Right lobe of liver (tissue), 6 donors: ENCODE measurements at regions not wholly inside any gene's neighbourhood (a gene's known extent, or its start where the extent isn't known, plus 50 kb on each side); places are given as distances from the start of the nearest gene placed in this dataset.
A peak's percentile ranks its signal among the peaks of the same experiment; 100 is the strongest.
"Not testable (repeated sequence)": the region's sequence is repeated elsewhere in the genome, so short reads cannot be mapped to it uniquely, and the experiment has no call there.

Experiments
- ATAC-seq, 4 donors: fragments of 200-7000 bp; cut with Tn5 transposase; one replicate each; pipeline ENCODE4 v1.9.1; 2020; ENCODE audit warnings: mild to moderate bottlenecking in 4 of 4, moderate library complexity in 4 of 4
- DNase-seq, 3 donors: peaks; one replicate each; pipeline ENCODE4 v3.0.0-alpha.2; 2020
- H3K27ac ChIP-seq, 3 donors: fragments of 200-600 bp; one replicate each; pipeline ENCODE4 v1.8.0; 2022
- H3K27me3 ChIP-seq, 2 donors: fragments of 200-600 bp; one replicate each; pipeline ENCODE4 v1.8.0; 2022
- H3K36me3 ChIP-seq, 4 donors: fragments of 200-600 bp; sonication (generic) in 1 of 4; one replicate each; pipeline versions ENCODE4 v1.5.1 to v1.8.0; 2017 to 2022; ENCODE audit warnings: control low read depth in 1 of 4
- H3K4me1 ChIP-seq, 4 donors: fragments of 200-600 bp; sonication (generic) in 1 of 4; one replicate each; pipeline versions ENCODE4 v1.5.1 to v1.8.0; 2017 to 2022; ENCODE audit warnings: control low read depth in 1 of 4
- H3K4me3 ChIP-seq, 3 donors: fragments of 200-600 bp; one replicate each; pipeline ENCODE4 v1.8.0; 2022
- H3K9me3 ChIP-seq, 4 donors: fragments of 200-600 bp; sonication (generic) in 1 of 4; one replicate each; pipeline versions ENCODE4 v1.5.1 to v1.8.0; 2017 to 2022; ENCODE audit warnings: control low read depth in 1 of 4
- CTCF ChIP-seq, 4 donors: fragments of 200-600 bp in 3 of 4; fragments of 450-650 bp in 1 of 4; IDR thresholded peaks; one replicate each; pipeline versions ENCODE4 v1.5.1 to v1.8.0; 2016 to 2022; ENCODE audit warnings: antibody characterized with exemption in 4 of 4, mild to moderate bottlenecking in 2 of 4
- POLR2A ChIP-seq: fragments of 450-650 bp; IDR thresholded peaks from one replicate; pipeline ENCODE4 v1.6.1; 2017; ENCODE audit warnings: antibody characterized with exemption, mild to moderate bottlenecking
- WGBS: methylation state at CpG from one replicate; pipeline ENCODE4 v1.1.6; 2018; ENCODE audit warnings: low coverage, low lambda C conversion rate; ENCODE audit not compliant: insufficient coverage; ENCODE audit errors: missing lambda C conversion rate; 5-methylcytosine and 5-hydroxymethylcytosine counted together
- intact Hi-C, 2 donors: fragments of 100-400 bp; cut with DNase I; formaldehyde crosslinking; loops; one replicate each; pipeline versions ENCODE4 v1.11.2 to v1.14.1; 2022
- donor health status: DM: no; HTN: yes; CAD: no.
- donor health status: DM: no; HTN: no; CAD: no.
- donor health status: DM: no; HTN: no; CAD: no.
- donor health status: DM: no; HTN: yes; CAD: no.
- donor health status: DM: no; HTN: yes; CAD: no.

- Histone ChIP-seq H3K36me3 (no peaks in the 10 kb centered on the region), H3K4me1 (peaks cover 0 to 14% (median 2%) of the 10 kb centered on the region in 4 donors), H3K9me3 (no peaks in the 10 kb centered on the region), H3K27ac (no peak overlapping the region), H3K27me3 (no peaks in the 10 kb centered on the region), H3K4me3 (no peak overlapping the region)
- intact Hi-C loops: no loop called here
- no peak for TF ChIP-seq CTCF (IDR thresholded peaks at IDR 0.05)
- no peak for TF ChIP-seq POLR2A
- WGBS: 32% methylated on average over 3 of the region's 24 CpGs
- DNase-seq (peak in 2 of 3 donors; percentile 48 to 55), ATAC-seq (peak in 1 of 4 donors; percentile 11)
These were observed 82.2 kb upstream of the ID2 start for GRCh38 chr2:8599421-8600242.

- intact Hi-C loops: no loop called here
- Histone ChIP-seq H3K4me3 (no peak overlapping the region), H3K4me1 (peaks cover 0 to 14% (median 2%) of the 10 kb centered on the region in 4 donors), H3K27me3 (no peaks in the 10 kb centered on the region), H3K36me3 (no peaks in the 10 kb centered on the region), H3K27ac (no peak overlapping the region), H3K9me3 (no peaks in the 10 kb centered on the region)
- peak in 2 of 3 donors; percentile 35 to 44 for DNase-seq
- no peak for ATAC-seq
- 88% methylated on average over 2 of the region's 14 CpGs for WGBS
- no peak for TF ChIP-seq POLR2A
- TF ChIP-seq CTCF (IDR thresholded peaks at IDR 0.05): no peak
These were observed 81.4 kb upstream of the ID2 start for GRCh38 chr2:8600456-8600855.

DNA sequence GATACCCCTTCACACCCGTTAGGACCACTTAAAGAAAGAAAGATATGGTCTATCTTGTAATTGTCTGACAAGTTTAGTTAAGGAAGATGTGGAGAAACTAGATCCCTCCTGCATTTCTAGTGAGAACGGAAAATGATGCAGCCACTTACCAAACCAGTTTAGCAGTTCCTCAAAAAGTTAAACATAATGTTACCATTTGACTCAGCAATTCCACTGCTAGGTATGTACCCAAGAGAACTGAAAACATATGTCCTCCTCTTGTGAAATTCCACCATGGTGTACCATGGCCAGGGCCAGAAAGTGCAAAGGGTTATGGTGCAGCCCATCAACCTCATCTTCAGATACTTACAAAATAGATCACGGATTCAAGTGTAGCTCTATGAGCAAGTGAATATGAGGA, 79.0 kb upstream of the ID2 start:
- no peaks in the 10 kb centered on the region for H3K36me3 ChIP-seq
- H3K4me3 ChIP-seq: no peak overlapping the region
- intact Hi-C loops: no loop called here
- H3K27me3 ChIP-seq: no peaks in the 10 kb centered on the region
- H3K4me1 ChIP-seq: peaks cover 0 to 10% (median under 1%) of the 10 kb centered on the region in 4 donors
- H3K9me3 ChIP-seq: no peaks in the 10 kb centered on the region
- no peak for DNase-seq
- 83% methylated on average over 3 of the region's 3 CpGs for WGBS
- peak in 1 of 4 donors; percentile 7 for ATAC-seq
- H3K27ac ChIP-seq: no peak overlapping the region
- TF ChIP-seq CTCF (IDR thresholded peaks at IDR 0.05) (no peak), POLR2A (no peak)

DNA sequence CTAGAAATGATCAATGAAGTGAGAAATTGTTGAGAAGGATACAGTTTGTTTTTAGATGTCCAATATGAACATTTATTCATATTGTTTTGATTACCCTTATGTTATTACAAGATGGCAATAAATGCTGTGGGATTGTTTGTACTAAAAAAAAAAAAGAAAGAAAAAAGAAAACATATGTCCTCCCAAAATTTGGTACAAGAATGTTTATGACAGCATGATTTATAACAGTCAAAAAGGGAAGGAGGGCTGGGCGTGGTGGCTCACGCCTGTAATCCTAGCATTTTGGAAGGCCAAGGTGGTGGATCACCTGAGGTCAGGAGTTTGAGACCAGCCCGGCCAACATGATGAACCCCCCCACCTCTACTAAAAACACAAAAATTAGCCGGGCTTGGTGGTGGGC, 78.5 kb upstream of the ID2 start:
- WGBS: 90% methylated on average over 3 of the region's 4 CpGs
- ATAC-seq, H3K36me3 ChIP-seq, DNase-seq, H3K27me3 ChIP-seq, H3K9me3 ChIP-seq, H3K4me1 ChIP-seq, H3K4me3 ChIP-seq, intact Hi-C loops, H3K27ac ChIP-seq: not testable (repeated sequence)

- no peak overlapping the region for H3K27ac ChIP-seq
- intact Hi-C loops: no loop called here
- H3K9me3 ChIP-seq: no peaks in the 10 kb centered on the region
- peaks cover 0 to 5% (median 0%) of the 10 kb centered on the region in 4 donors for H3K4me1 ChIP-seq
- no peak overlapping the region for H3K4me3 ChIP-seq
- DNase-seq (no peak), ATAC-seq (no peak)
- TF ChIP-seq CTCF (IDR thresholded peaks at IDR 0.05): no peak
- TF ChIP-seq POLR2A: no peak
- no peaks in the 10 kb centered on the region for H3K36me3 ChIP-seq
- WGBS: 83% methylated on average over 2 of the region's 2 CpGs
- H3K27me3 ChIP-seq: no peaks in the 10 kb centered on the region
These were observed 77.6 kb upstream of the ID2 start for GRCh38 chr2:8604262-8604661.
